HEK293 (cell line): ENCODE measurements at regions not wholly inside any gene's neighbourhood (a gene's known extent, or its start where the extent isn't known, plus 50 kb on each side); places are given as distances from the start of the nearest gene placed in this dataset.
A peak's percentile ranks its signal among the peaks of the same experiment; 100 is the strongest.

Source experiments
- CTCF ChIA-PET: fragments of 350-600 bp; formaldehyde crosslinking; extraction: SDS; loops from one replicate; lab custom pipeline; 2021; ENCODE audit warnings: antibody characterized with exemption; lab: Yijun Ruan, JAX
- POLR2A ChIA-PET: fragments of 300-600 bp; formaldehyde crosslinking; extraction: SDS; loops from one replicate; lab custom pipeline; 2020; ENCODE audit warnings: antibody characterized with exemption, inconsistent platforms; lab: Yijun Ruan, JAX
- H3K27ac ChIP-seq: fragments of 200-500 bp; sonication (Bioruptor generic); 2 replicates; pipeline ENCODE4 v1.5.1; 2014; ENCODE audit warnings: low read depth, low read length, control low read depth, inconsistent platforms; ENCODE audit errors: extremely low read depth
- H3K36me3 ChIP-seq, 2 experiments: fragments of 200-500 bp in 1 of 2; sonication (Bioruptor generic) in 1 of 2; 1 replicate in 1 of 2; 2 replicates in 1 of 2; pipeline ENCODE4 v1.5.1; 2014 to 2017; ENCODE audit warnings: inconsistent platforms in 2 of 2, low read length in 2 of 2; ENCODE audit not compliant: control insufficient read depth in 2 of 2, insufficient read depth in 1 of 2
- H3K4me1 ChIP-seq: fragments of 200-500 bp; sonication (Bioruptor generic); 2 replicates; pipeline ENCODE4 v1.5.1; 2014; ENCODE audit warnings: mild to moderate bottlenecking, low read length, inconsistent platforms; ENCODE audit not compliant: control insufficient read depth, insufficient read depth
- H3K4me3 ChIP-seq: 2 replicates; pipeline ENCODE4 v1.5.1; 2011; ENCODE audit warnings: low read depth, mild to moderate bottlenecking, control low read depth, low read length, moderate library complexity
- H3K9me3 ChIP-seq: fragments of 200-500 bp; sonication (Bioruptor generic); 2 replicates; pipeline ENCODE4 v1.5.1; 2014; ENCODE audit warnings: low read depth, low read length, inconsistent platforms; ENCODE audit not compliant: control insufficient read depth, insufficient read depth
- BCL11A ChIP-seq: fragments of 450-650 bp; formaldehyde crosslinking; IDR thresholded peaks from 2 replicates; pipeline ENCODE4 v1.5.1; 2016; ENCODE audit warnings: low read depth, missing biosample characterization, missing genetic modification characterization
- FEZF1 ChIP-seq: fragments of 450-650 bp; formaldehyde crosslinking; IDR thresholded peaks from 2 replicates; pipeline ENCODE4 v1.5.1; 2016; ENCODE audit warnings: missing biosample characterization, missing genetic modification characterization
- GLI4 ChIP-seq: fragments of 450-650 bp; formaldehyde crosslinking; IDR thresholded peaks from 2 replicates; pipeline ENCODE4 v1.5.1; 2016; ENCODE audit warnings: missing biosample characterization, missing genetic modification characterization
- HOXD13 ChIP-seq: sonication (generic); formaldehyde crosslinking; IDR thresholded peaks from 2 replicates; pipeline ENCODE4 v1.8.0; 2022; ENCODE audit warnings: missing genetic modification reagents, borderline replicate concordance
- OSR2 ChIP-seq: fragments of 450-650 bp; formaldehyde crosslinking; IDR thresholded peaks from 2 replicates; pipeline ENCODE4 v1.5.1; 2016; ENCODE audit warnings: missing biosample characterization, missing genetic modification characterization
- SP2 ChIP-seq: fragments of 450-650 bp; formaldehyde crosslinking; IDR thresholded peaks from 2 replicates; pipeline ENCODE4 v1.5.1; 2016; ENCODE audit warnings: missing biosample characterization, missing genetic modification characterization
- TRIM28 ChIP-seq: IDR thresholded peaks from 2 replicates; pipeline ENCODE4 v1.6.1; 2011; ENCODE audit warnings: low read length, control low read depth, borderline replicate concordance
- ZBTB17 ChIP-seq: fragments of 450-650 bp; formaldehyde crosslinking; IDR thresholded peaks from 2 replicates; pipeline ENCODE4 v1.5.1; 2016; ENCODE audit warnings: missing biosample characterization, missing genetic modification characterization
- ZBTB21 ChIP-seq: fragments of 450-650 bp; formaldehyde crosslinking; IDR thresholded peaks from 2 replicates; pipeline ENCODE4 v1.5.1; 2017; ENCODE audit warnings: missing biosample characterization, missing genetic modification characterization
- ZEB2 ChIP-seq: fragments of 450-650 bp; formaldehyde crosslinking; IDR thresholded peaks from 2 replicates; pipeline ENCODE4 v1.5.1; 2016; ENCODE audit warnings: missing biosample characterization, missing genetic modification characterization
- ZNF10 ChIP-seq: fragments of 450-650 bp; formaldehyde crosslinking; IDR thresholded peaks from 2 replicates; pipeline ENCODE4 v1.5.1; 2017; ENCODE audit warnings: missing biosample characterization, missing genetic modification characterization
- ZNF112 ChIP-seq: fragments of 450-650 bp; formaldehyde crosslinking; IDR thresholded peaks from 2 replicates; pipeline ENCODE4 v1.5.0; 2017; ENCODE audit warnings: missing biosample characterization, missing genetic modification characterization
- ZNF184 ChIP-seq: fragments of 450-650 bp; IDR thresholded peaks from 2 replicates; pipeline ENCODE4 v1.5.1; 2018; ENCODE audit warnings: missing biosample characterization, mild to moderate bottlenecking, missing genetic modification characterization
- ZNF23 ChIP-seq: fragments of 450-650 bp; formaldehyde crosslinking; IDR thresholded peaks from 2 replicates; pipeline ENCODE4 v1.5.1; 2016; ENCODE audit warnings: missing biosample characterization, missing genetic modification characterization, borderline replicate concordance
- ZNF394 ChIP-seq: fragments of 450-650 bp; formaldehyde crosslinking; IDR thresholded peaks from 2 replicates; pipeline ENCODE4 v1.5.1; 2016; ENCODE audit warnings: missing biosample characterization, missing genetic modification characterization, mild to moderate bottlenecking, moderate library complexity, borderline replicate concordance
- ZNF549 ChIP-seq: fragments of 450-650 bp; IDR thresholded peaks from 2 replicates; pipeline ENCODE4 v1.5.1; 2018; ENCODE audit warnings: missing biosample characterization, missing genetic modification characterization, mild to moderate bottlenecking, inconsistent platforms, moderate library complexity
- ZNF558 ChIP-seq: fragments of 450-650 bp; formaldehyde crosslinking; IDR thresholded peaks from 2 replicates; pipeline ENCODE4 v1.5.1; 2016; ENCODE audit warnings: missing biosample characterization, missing genetic modification characterization
- ZNF629 ChIP-seq: fragments of 450-650 bp; formaldehyde crosslinking; IDR thresholded peaks from 2 replicates; pipeline ENCODE4 v1.5.1; 2017; ENCODE audit warnings: missing biosample characterization, missing genetic modification characterization
- ZNF701 ChIP-seq: fragments of 450-650 bp; formaldehyde crosslinking; IDR thresholded peaks from 2 replicates; pipeline ENCODE4 v1.5.1; 2016; ENCODE audit warnings: missing biosample characterization, missing genetic modification characterization
- TF ChIP-seq, protein P1 (sequence below): fragments of 450-650 bp; formaldehyde crosslinking; IDR thresholded peaks from 2 replicates; pipeline ENCODE4 v1.5.1; 2017; ENCODE audit warnings: missing biosample characterization, missing genetic modification characterization
- TF ChIP-seq, protein P2 (sequence below): fragments of 450-650 bp; formaldehyde crosslinking; IDR thresholded peaks from 2 replicates; pipeline ENCODE4 v1.5.1; 2016; ENCODE audit warnings: missing biosample characterization, missing genetic modification characterization
- TF ChIP-seq, protein P3 (sequence below): fragments of 450-650 bp; formaldehyde crosslinking; IDR thresholded peaks from 2 replicates; pipeline ENCODE4 v1.5.1; 2016; ENCODE audit warnings: missing biosample characterization, missing genetic modification characterization, borderline replicate concordance
- TF ChIP-seq, protein P4 (sequence below): fragments of 450-650 bp; formaldehyde crosslinking; IDR thresholded peaks from 2 replicates; pipeline ENCODE4 v1.5.1; 2016; ENCODE audit warnings: missing biosample characterization, missing genetic modification characterization

DNA sequence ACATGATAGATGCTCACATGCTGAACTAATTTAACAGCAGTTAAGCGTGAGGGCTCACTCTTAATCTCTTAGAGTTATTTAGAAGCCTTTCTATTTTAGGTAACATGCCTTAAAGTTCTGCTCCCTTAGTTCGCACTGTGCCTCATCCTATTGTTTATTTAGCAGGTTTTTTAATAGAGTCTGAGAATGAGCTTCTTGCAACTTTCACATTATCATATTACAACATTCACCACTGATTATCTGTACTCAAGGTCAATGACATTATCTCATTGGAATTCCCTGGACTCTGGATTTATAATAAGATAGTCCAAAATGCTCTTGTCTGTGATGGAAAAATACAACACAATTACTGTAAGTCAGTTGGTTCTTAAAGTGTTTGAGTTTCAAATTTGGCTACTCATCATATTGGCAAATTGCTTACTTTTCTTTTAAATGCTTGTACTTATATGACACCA, 183.6 kb upstream of the SLC38A2 start (continued):
- TF ChIP-seq HOXD13 (peak; percentile 63; the same call in 1 of the 2 replicates), ZNF394 (tag by site-specific recombination) (peak; percentile 35; the same call in 1 of the 2 replicates), ZNF184 (0 out of 2 replicates have a peak, but pooled peaks have one; percentile 54), ZNF629 (tag by site-specific recombination) (peak; percentile 72), ZNF701 (no peak), ZEB2 (tag by site-specific recombination) (peak; percentile 62), ZNF23 (tag by site-specific recombination) (no peak), ZBTB21 (0 out of 2 replicates have a peak, but pooled peaks have one; percentile 57), OSR2 (tag by site-specific recombination) (peak; percentile 78), ZNF112 (no peak), ZNF549 (tag by site-specific recombination) (no peak; the same call in 1 of the 2 replicates), SP2 (no peak), ZNF10 (tag by site-specific recombination) (0 out of 2 replicates have a peak, but pooled peaks have one; percentile 39), ZBTB17 (tag by site-specific recombination) (peak; percentile 54; the same call in 1 of the 2 replicates), TRIM28 (no peak; the same call in 1 of the 2 replicates)
- TF ChIP-seq, protein P1, sequence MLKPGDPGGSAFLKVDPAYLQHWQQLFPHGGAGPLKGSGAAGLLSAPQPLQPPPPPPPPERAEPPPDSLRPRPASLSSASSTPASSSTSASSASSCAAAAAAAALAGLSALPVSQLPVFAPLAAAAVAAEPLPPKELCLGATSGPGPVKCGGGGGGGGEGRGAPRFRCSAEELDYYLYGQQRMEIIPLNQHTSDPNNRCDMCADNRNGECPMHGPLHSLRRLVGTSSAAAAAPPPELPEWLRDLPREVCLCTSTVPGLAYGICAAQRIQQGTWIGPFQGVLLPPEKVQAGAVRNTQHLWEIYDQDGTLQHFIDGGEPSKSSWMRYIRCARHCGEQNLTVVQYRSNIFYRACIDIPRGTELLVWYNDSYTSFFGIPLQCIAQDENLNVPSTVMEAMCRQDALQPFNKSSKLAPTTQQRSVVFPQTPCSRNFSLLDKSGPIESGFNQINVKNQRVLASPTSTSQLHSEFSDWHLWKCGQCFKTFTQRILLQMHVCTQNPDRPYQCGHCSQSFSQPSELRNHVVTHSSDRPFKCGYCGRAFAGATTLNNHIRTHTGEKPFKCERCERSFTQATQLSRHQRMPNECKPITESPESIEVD (tag by site-specific recombination): peak; percentile 68
- TF ChIP-seq, protein P2, sequence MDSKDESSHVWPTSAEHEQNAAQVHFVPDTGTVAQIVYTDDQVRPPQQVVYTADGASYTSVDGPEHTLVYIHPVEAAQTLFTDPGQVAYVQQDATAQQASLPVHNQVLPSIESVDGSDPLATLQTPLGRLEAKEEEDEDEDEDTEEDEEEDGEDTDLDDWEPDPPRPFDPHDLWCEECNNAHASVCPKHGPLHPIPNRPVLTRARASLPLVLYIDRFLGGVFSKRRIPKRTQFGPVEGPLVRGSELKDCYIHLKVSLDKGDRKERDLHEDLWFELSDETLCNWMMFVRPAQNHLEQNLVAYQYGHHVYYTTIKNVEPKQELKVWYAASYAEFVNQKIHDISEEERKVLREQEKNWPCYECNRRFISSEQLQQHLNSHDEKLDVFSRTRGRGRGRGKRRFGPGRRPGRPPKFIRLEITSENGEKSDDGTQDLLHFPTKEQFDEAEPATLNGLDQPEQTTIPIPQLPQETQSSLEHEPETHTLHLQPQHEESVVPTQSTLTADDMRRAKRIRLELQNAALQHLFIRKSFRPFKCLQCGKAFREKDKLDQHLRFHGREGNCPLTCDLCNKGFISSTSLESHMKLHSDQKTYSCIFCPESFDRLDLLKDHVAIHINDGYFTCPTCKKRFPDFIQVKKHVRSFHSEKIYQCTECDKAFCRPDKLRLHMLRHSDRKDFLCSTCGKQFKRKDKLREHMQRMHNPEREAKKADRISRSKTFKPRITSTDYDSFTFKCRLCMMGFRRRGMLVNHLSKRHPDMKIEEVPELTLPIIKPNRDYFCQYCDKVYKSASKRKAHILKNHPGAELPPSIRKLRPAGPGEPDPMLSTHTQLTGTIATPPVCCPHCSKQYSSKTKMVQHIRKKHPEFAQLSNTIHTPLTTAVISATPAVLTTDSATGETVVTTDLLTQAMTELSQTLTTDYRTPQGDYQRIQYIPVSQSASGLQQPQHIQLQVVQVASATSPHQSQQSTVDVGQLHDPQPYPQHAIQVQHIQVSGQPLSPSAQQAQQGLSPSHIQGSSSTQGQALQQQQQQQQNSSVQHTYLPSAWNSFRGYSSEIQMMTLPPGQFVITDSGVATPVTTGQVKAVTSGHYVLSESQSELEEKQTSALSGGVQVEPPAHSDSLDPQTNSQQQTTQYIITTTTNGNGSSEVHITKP (tag by site-specific recombination): peak; percentile 62
- TF ChIP-seq, protein P3, sequence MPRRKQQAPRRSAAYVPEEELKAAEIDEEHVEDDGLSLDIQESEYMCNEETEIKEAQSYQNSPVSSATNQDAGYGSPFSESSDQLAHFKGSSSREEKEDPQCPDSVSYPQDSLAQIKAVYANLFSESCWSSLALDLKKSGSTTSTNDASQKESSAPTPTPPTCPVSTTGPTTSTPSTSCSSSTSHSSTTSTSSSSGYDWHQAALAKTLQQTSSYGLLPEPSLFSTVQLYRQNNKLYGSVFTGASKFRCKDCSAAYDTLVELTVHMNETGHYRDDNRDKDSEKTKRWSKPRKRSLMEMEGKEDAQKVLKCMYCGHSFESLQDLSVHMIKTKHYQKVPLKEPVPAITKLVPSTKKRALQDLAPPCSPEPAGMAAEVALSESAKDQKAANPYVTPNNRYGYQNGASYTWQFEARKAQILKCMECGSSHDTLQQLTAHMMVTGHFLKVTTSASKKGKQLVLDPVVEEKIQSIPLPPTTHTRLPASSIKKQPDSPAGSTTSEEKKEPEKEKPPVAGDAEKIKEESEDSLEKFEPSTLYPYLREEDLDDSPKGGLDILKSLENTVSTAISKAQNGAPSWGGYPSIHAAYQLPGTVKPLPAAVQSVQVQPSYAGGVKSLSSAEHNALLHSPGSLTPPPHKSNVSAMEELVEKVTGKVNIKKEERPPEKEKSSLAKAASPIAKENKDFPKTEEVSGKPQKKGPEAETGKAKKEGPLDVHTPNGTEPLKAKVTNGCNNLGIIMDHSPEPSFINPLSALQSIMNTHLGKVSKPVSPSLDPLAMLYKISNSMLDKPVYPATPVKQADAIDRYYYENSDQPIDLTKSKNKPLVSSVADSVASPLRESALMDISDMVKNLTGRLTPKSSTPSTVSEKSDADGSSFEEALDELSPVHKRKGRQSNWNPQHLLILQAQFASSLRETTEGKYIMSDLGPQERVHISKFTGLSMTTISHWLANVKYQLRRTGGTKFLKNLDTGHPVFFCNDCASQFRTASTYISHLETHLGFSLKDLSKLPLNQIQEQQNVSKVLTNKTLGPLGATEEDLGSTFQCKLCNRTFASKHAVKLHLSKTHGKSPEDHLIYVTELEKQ: peak; percentile 51; the same call in 1 of the 2 replicates

DNA sequence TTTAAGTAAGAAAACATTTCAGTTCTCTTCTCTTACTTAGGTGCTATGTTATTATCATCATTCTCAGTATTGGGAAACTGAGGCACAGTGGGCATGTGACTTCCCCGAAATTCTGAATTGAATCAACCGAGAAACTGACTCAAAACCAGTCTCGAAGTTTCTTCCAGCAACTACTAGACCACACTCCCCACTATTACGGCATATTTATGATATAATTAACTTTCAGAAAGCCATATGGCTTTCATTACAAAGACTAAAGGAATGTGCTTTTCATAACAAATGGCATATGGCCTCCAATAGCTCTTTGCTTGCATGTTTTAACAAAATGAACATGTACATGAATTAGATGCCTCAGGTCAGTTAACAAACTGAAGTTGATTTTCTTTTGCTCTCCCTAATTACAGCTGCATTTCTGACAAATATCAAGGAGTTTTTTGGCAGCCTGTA, 182.9 kb upstream of the SLC38A2 start:
- Histone ChIP-seq H3K36me3 (no peaks in the 10 kb centered on the region), H3K4me1 (peaks cover 9% of the 10 kb centered on the region), H3K9me3 (no peaks in the 10 kb centered on the region), H3K4me3 (no peak overlapping the region), H3K27ac (no peak overlapping the region)
- no peak for TF ChIP-seq BCL11A (tag by site-specific recombination)
- peak; percentile 42 for TF ChIP-seq FEZF1 (tag by site-specific recombination)
- TF ChIP-seq, protein P4, sequence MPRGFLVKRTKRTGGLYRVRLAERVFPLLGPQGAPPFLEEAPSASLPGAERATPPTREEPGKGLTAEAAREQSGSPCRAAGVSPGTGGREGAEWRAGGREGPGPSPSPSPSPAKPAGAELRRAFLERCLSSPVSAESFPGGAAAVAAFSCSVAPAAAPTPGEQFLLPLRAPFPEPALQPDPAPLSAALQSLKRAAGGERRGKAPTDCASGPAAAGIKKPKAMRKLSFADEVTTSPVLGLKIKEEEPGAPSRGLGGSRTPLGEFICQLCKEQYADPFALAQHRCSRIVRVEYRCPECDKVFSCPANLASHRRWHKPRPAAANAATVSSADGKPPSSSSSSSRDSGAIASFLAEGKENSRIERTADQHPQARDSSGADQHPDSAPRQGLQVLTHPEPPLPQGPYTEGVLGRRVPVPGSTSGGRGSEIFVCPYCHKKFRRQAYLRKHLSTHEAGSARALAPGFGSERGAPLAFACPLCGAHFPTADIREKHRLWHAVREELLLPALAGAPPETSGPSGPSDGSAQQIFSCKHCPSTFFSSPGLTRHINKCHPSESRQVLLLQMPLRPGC: 0 out of 2 replicates have a peak, but pooled peaks have one; percentile 24
- TF ChIP-seq ZNF558 (tag by site-specific recombination): no peak
- no peak for TF ChIP-seq GLI4 (tag by site-specific recombination)
- POLR2A ChIA-PET: interaction anchor here (0.7 kb wide), 1 partner anchor 62 kb away, joined by 3 read pairs; no protein-coding TSS in a partner anchor
- CTCF ChIA-PET: no interaction called here
